ENCODE measurements at regions not wholly inside any gene's neighbourhood (a gene's known extent, or its start where the extent isn't known, plus 50 kb on each side); places are given as distances from the start of the nearest gene placed in this dataset.

GRCh38 chr4:128527351-128527750, 239.7 kb upstream of the PGRMC2 start:
- no peaks in the 10 kb centered on the region for H3K9me1 ChIP-seq (ENCODE audit: control insufficient read depth, insufficient read depth, low read length)
- no peaks in the 10 kb centered on the region for H3K79me2 ChIP-seq (ENCODE audit: control insufficient read depth, insufficient read depth, low read length)
- DNase-seq (ENCODE audit: extremely low read depth in 1 of 4, low spot score in 3 of 4) (no peak), ATAC-seq (no peak), FAIRE-seq (no peak)
- H2AFZ ChIP-seq (ENCODE audit: low read depth, low read length), result no peak overlapping the region
- TF ChIP-seq DIDO1 (tag; IDR thresholded peaks at IDR 0.05; ENCODE audit: low read depth), result no peak
- TF ChIP-seq EWSR1 (IDR thresholded peaks at IDR 0.05; ENCODE audit: borderline replicate concordance, low read depth, partially characterized antibody), result no peak
- TF ChIP-seq GABPB1 (CRISPR knock-in tag; IDR thresholded peaks at IDR 0.05), result no peak
- no peak for TF ChIP-seq DACH1 (IDR thresholded peaks at IDR 0.05; ENCODE audit: partially characterized antibody)
- TF ChIP-seq RNF2 (IDR thresholded peaks at IDR 0.05), result no peak
- TF ChIP-seq ZNF740 (CRISPR knock-in tag; IDR thresholded peaks at IDR 0.05), result no peak
- TF ChIP-seq ZNF740 (tag; IDR thresholded peaks at IDR 0.05), result no peak
- no peak for TF ChIP-seq MXI1 (IDR thresholded peaks at IDR 0.05; ENCODE audit: low read depth, low read length)
- no peak for TF ChIP-seq MTA3 (IDR thresholded peaks at IDR 0.05; ENCODE audit: borderline replicate concordance)
- no peak overlapping the region for H3K4me2 ChIP-seq (ENCODE audit: insufficient read depth, low read length)
- intact Hi-C loops (cut with micrococcal nuclease) (no loop called here), in situ Hi-C loops (cut with MboI) (no loop called here)
- H3K9ac ChIP-seq (ENCODE audit: insufficient read depth in 1 of 2, low read depth in 2 of 2, low read length in 2 of 2), result no peak overlapping the region
- no peaks in the 10 kb centered on the region for H3K36me3 ChIP-seq (ENCODE audit: control insufficient read depth, insufficient read depth, low read length)
- H3K4me1 ChIP-seq (replicated peaks in 1 of 2; ENCODE audit: control insufficient read depth in 2 of 2, insufficient read depth in 2 of 2, low read length in 2 of 2), result peaks cover 3 to 10% of the 10 kb centered on the region in 2 experiments; a peak in 3 of 5 replicates
- POLR2A ChIA-PET, result interaction anchor here (1.2 kb wide), 1 partner anchor 10 kb away, joined by 3 read pairs; no protein-coding TSS in a partner anchor
- no peaks in the 10 kb centered on the region for H3K9me3 ChIP-seq (replicated peaks; ENCODE audit: control insufficient read depth, insufficient read depth, low read depth, low read length)
- no peaks in the 10 kb centered on the region for H3K27me3 ChIP-seq (ENCODE audit: control insufficient read depth in 2 of 2, insufficient read depth in 2 of 2, low read length in 2 of 2)
- no peaks in the 10 kb centered on the region for H4K20me1 ChIP-seq (replicated peaks; ENCODE audit: control insufficient read depth, insufficient read depth, low read length)
- no peak overlapping the region for H3K27ac ChIP-seq (ENCODE audit: extremely low read depth, low read depth, low read length)
- H3K4me3 ChIP-seq, result no peak overlapping the region
- BruUV-seq (replicated peaks), result no TSS peak
- WGBS (ENCODE audit: insufficient coverage, low coverage, missing lambda C conversion rate), result 82% methylated on average over 3 of the region's 3 CpGs
- CTCF ChIA-PET (ENCODE audit: low intra/inter-chr PET ratio), result no interaction called here
